ENCODE measurements at regions not wholly inside any gene's neighbourhood (a gene's known extent, or its start where the extent isn't known, plus 50 kb on each side); places are given as distances from the start of the nearest gene placed in this dataset.
"Not testable (repeated sequence)": the region's sequence is repeated elsewhere in the genome, so short reads cannot be mapped to it uniquely, and the experiment has no call there.

GRCh38 chr6:60643870-60644269, 1642.2 kb downstream of the KHDRBS2 start:
- Mint-ChIP-seq H3K36me3 (ENCODE audit: low read depth) (no peaks in the 10 kb centered on the region), H3K27ac (no peak overlapping the region), H3K27me3 (ENCODE audit: insufficient read depth) (no peaks in the 10 kb centered on the region), H3K9me3 (peaks cover 23% of the 10 kb centered on the region), H3K4me1 (ENCODE audit: low read depth) (no peaks in the 10 kb centered on the region), H3K4me3 (no peak overlapping the region)
- no peak for DNase-seq
- no peak for TF ChIP-seq CTCF (IDR thresholded peaks at IDR 0.05)

DNA sequence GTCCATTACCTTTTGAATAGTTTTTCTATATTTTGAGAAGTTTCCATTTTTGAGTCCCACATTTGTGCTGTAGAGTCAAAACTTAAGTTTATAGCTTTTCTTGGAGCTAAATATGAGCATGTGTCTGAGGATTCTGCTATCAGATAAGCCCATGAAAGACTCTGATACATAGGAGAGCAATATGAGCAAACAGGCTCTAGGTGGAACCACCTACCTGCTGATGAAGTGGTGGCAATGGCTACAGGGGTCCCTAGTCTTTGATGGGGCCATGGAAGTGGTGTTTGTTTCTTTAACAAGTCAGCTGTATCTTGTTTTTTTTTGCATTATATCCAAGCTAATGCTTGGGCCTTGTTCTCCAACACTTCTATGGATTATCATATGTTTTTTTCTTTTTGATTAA, 1646.8 kb downstream of the KHDRBS2 start:
- not testable (repeated sequence) for DNase-seq; H3K36me3 Mint-ChIP-seq (ENCODE audit: low read depth); H3K4me1 Mint-ChIP-seq (ENCODE audit: low read depth); H3K4me3 Mint-ChIP-seq; H3K27ac Mint-ChIP-seq; H3K27me3 Mint-ChIP-seq (ENCODE audit: insufficient read depth)
- H3K9me3 Mint-ChIP-seq, result peaks cover 24% of the 10 kb centered on the region

All from HFFc6 (cell line).